Stimulated activated CD8-positive, alpha-beta memory T cell treated with anti-CD3 and anti-CD28 coated beads, Interleukin-12 subunit alpha, Interleukin-12 subunit beta, amount 100 ng/mL, for 24 hours (primary cell): ENCODE measurements at regions not wholly inside any gene's neighbourhood (a gene's known extent, or its start where the extent isn't known, plus 50 kb on each side); places are given as distances from the start of the nearest gene placed in this dataset.
"Not testable (repeated sequence)": the region's sequence is repeated elsewhere in the genome, so short reads cannot be mapped to it uniquely, and the experiment has no call there.

ENCODE experiments used
- DNase-seq: peaks from one replicate; pipeline ENCODE4 v3.0.0-alpha.2; 2020; ENCODE audit errors: extremely low read depth

DNA sequence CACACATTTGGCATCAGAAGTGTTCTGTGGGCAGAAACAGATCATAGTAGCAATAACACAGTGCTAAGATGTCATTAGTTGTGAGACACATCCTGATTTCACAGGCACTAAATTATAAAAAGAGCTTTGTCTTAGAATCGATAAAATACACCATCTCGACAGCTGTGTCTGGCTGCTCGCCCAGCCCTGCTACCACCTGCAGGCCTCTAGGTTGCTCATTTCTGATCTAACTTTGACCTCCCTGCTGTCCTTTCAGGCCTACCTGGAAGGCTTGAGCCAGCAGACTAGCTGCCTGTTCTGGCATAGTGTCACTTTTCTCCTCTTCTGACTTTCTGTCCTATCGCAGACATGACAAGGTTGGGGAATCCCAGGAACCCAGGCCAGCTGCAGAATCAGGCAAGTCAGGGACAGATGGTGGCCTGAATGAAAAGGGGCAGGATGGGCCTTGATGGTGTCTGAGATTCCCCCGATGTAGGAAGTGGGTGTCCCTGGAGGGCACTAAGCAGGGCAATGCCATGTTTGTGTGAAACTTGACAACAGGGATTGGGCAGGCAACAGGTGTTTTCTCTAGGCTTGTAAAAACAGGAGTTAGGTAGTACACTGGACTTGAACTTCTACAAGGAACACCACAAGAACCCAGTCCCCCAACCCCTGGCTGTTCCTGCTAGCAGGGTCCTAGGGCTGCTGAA lies 66.6 kb upstream of the RHOU start:
- DNase-seq: no peak

DNA sequence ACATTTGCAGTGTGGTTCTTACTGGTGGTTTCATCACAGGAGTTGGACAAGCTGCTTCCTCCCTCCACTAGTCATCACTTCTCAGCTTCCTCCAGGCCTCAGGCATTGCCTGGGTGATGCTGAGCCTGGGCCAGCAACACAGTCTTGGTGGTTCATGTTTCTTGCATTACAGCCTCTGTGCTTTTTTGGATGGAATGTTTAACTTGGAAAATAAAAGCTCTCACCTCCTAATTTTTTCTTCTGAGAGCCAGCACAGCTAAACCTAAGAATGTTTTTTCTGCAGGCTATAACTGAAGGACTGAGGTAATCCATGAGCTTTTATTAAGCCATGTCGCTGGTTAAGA lies 66.1 kb upstream of the RHOU start:
- DNase-seq: no peak

- not testable (repeated sequence) for DNase-seq
These were observed 54.2 kb upstream of the RHOU start for GRCh38 chr1:228681076-228681565.

- no peak for DNase-seq
These were observed 51.9 kb upstream of the RHOU start for GRCh38 chr1:228683428-228683827.

DNA sequence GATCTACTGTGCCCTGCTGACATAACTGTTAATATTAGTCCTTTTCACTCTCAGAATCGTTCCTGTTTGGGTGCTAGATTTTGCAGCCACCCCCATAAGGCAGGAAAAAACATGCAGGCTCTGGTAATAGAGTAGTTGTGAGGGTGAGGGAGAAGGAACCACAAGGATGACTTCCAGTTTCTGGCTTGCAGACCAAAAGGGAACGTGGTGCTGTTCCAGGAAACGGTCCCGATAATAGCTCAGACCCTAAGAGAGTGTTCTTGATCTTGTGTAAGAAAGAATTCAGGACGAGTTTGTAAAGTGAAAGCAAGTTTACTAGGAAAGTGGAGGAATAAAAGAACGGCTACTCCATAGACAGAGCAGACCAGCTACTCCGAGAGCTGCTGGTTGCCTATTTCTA lies 50.7 kb upstream of the RHOU start:
- no peak for DNase-seq

DNA sequence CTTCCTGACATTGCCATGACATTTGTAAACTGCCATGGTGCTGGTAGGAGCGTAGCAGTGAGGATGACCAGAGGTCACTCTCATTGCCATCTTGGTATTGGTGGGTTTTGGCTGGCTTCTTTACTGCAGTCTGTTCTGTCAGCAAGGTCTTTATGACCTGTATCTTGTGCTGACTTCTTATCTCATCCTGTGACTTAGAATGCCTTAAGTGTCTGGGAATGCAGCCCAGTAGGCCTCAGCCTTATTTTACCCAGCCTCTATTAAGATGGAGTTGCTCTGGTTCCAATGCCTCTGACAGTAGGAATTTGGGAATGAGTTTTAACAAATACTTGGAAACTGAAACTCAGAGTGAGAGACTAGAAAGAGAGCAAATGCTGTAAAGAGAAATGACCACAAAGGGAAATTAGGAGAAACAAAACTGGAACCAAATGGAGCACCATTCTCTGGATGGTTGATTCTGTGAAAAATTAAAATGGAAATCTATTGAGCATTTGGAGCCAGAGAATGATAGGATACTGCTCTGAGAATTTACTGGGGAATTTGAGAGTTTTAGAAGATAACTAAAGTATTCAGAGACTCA lies 50.1 kb upstream of the RHOU start:
- DNase-seq: no peak
